Fibroblast of the aortic adventitia (primary cell): ENCODE measurements at regions not wholly inside any gene's neighbourhood (a gene's known extent, or its start where the extent isn't known, plus 50 kb on each side); places are given as distances from the start of the nearest gene placed in this dataset.

Experiments used
- DNase-seq: peaks from one replicate; pipeline ENCODE4 v3.0.0-alpha.2; 2010; ENCODE audit warnings: low read depth
- H3K4me3 ChIP-seq: 2 replicates; pipeline ENCODE4 v1.5.1; 2011; ENCODE audit warnings: low read depth, mild to moderate bottlenecking, control low read depth, low read length, moderate library complexity
- TF ChIP-seq, protein P1 (sequence below): IDR thresholded peaks from 2 replicates; pipeline ENCODE4 v1.5.1; 2011; ENCODE audit warnings: mild to moderate bottlenecking, low read length, control low read depth, inconsistent platforms; ENCODE audit not compliant: insufficient read depth

DNA sequence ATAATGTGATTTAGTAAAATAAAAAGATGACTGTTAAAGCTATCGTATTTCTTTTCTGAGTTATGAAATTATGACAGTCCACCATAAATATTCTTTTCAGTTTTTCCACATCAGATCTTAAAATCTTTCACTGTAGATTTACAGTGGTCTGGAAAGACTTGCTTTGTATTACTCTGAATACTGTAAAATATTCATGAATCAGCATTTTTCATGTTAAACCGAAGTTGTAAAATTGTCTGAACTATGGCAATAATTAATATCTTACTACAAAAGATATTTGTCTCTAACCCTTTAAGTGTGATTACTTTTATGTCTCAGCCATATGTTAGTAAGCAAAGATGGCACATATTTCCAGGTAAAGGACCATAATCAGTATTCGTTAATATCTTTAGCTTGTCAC, 1397.2 kb upstream of the PCDH9 start:
- DNase-seq: no peak
- no peak overlapping the region for H3K4me3 ChIP-seq
- TF ChIP-seq, protein P1, sequence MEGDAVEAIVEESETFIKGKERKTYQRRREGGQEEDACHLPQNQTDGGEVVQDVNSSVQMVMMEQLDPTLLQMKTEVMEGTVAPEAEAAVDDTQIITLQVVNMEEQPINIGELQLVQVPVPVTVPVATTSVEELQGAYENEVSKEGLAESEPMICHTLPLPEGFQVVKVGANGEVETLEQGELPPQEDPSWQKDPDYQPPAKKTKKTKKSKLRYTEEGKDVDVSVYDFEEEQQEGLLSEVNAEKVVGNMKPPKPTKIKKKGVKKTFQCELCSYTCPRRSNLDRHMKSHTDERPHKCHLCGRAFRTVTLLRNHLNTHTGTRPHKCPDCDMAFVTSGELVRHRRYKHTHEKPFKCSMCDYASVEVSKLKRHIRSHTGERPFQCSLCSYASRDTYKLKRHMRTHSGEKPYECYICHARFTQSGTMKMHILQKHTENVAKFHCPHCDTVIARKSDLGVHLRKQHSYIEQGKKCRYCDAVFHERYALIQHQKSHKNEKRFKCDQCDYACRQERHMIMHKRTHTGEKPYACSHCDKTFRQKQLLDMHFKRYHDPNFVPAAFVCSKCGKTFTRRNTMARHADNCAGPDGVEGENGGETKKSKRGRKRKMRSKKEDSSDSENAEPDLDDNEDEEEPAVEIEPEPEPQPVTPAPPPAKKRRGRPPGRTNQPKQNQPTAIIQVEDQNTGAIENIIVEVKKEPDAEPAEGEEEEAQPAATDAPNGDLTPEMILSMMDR: no peak

DNA sequence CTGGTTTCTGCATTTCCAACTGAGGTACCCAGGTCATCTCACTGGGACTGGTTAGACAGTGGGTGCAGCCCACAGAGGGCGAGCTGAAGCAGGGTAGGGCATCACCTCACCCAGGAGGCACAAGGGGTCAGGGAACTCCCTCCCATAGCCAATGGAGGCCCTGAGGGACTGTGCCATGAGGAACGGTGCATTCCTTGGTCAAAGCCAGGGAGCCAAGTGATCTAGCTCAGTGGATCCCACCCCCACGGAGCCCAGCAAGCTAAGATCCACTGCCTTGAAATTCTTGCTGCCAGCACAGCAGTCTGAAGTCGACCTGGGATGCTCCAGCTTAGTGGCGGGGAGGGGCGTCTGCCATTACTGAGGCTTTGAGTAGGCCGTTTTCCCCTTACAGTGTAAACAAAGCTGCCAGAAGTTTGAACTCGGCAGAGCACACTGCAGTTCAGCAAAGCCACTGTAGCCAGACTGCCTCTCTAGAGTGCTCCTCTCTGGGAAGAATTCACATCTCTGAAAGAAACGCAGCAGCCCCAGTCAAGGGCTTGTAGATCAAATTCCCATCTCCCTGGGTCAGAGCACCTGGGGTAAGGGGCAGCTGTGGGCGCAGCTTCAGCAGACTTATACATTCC, 1386.6 kb upstream of the PCDH9 start:
- no peak for DNase-seq
- TF ChIP-seq, protein P1: no peak
- no peak overlapping the region for H3K4me3 ChIP-seq

DNA sequence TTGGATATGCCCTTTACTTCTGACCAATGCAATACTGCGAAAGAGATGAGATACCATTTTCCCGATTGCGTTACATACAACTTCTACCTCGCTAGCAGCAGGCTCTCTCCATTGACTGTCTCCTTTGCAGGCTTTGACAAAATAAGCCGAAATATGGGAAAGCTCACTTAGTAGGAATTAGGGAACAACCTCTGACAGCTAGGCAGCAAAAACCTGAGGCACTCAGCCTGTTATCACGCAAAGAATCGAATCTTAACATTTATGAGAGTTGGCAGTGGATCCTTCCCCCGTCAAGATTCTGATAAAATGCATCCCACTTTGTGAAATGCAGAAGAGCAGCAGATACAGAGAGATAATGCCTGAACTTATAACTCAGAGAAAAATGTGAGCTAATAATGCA, 1379.5 kb upstream of the PCDH9 start:
- no peak for DNase-seq
- TF ChIP-seq, protein P1: no peak
- no peak overlapping the region for H3K4me3 ChIP-seq

GRCh38 chr13:68608147-68608546, 1378.0 kb upstream of the PCDH9 start:
- TF ChIP-seq, protein P1: no peak
- no peak for DNase-seq

DNA sequence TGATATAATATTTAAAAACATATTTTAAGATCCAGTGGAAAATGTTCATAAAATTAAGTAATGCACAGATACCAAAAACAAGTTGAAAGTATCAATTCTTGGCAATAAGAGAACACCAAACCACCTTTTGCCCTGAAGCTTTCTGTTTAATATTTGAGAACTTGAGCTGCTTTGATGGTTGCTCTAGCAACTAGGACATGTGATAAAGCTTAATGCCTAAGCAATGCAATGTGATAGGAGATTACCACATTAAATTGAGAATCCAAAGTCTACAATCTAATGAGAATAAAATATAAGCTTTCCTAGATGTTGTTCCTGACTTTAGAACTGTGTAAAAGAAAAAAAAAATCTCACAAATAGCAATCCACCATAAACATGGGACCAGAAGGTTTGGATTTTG, 1367.5 kb upstream of the PCDH9 start:
- TF ChIP-seq, protein P1: no peak
- H3K4me3 ChIP-seq: no peak overlapping the region

More at GRCh38 chr13:68608147-68608546, 1378.0 kb upstream of the PCDH9 start:
- no peak overlapping the region for H3K4me3 ChIP-seq

GRCh38 chr13:68588623-68589022, 1358.5 kb upstream of the PCDH9 start:
- no peak for DNase-seq
- H3K4me3 ChIP-seq: no peak overlapping the region
- TF ChIP-seq, protein P1: no peak

More for the DNA sequence above, 1367.5 kb upstream of the PCDH9 start:
- DNase-seq: no peak

DNA sequence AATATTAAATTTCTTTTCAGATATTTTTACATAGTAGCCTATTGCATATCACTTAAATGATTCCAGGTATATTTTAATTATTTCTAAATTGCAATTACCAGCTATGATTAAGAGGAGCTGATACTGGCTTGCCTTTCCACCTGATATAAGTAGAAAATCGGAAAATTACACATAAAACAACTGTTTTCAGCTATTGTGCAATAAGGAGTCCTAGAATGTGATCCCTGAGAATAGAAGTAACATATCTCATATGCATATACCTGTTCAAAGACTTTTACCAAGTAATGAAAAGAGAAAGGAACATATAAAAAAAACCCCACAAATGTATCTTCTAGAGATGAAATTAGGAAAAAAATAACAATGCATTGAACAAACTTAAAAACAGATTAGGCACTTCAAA, 1354.6 kb upstream of the PCDH9 start:
- no peak for DNase-seq
- TF ChIP-seq, protein P1: no peak
- no peak overlapping the region for H3K4me3 ChIP-seq
